Stromal cell of bone marrow (primary cell): ENCODE measurements at regions not wholly inside any gene's neighbourhood (a gene's known extent, or its start where the extent isn't known, plus 50 kb on each side); places are given as distances from the start of the nearest gene placed in this dataset.
A peak's percentile ranks its signal among the peaks of the same experiment; 100 is the strongest.

Source experiments
- DNase-seq: peaks from one replicate; pipeline ENCODE4 v3.0.0-alpha.2; 2012; ENCODE audit warnings: low read depth

DNA sequence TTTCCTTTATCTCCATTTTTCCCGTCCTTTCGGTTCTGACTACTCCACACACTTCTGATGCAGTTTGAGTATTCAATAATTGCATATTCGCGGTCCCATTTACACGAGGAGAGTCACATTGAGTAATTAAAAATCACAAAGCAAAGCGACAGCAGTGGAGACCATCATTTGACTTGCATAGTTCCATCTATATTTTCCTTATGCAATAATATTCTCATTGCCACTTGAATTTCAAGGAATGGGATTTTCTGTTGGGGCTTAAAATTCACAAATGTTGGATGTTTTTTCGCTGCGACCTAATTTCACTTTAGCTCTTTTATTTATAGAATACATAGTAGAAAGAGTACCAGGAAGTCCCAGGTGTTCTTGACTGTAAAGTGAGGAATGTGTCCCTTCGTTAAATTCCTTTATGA lies 186.8 kb downstream of the ZEB2 start:
- DNase-seq, result no peak

DNA sequence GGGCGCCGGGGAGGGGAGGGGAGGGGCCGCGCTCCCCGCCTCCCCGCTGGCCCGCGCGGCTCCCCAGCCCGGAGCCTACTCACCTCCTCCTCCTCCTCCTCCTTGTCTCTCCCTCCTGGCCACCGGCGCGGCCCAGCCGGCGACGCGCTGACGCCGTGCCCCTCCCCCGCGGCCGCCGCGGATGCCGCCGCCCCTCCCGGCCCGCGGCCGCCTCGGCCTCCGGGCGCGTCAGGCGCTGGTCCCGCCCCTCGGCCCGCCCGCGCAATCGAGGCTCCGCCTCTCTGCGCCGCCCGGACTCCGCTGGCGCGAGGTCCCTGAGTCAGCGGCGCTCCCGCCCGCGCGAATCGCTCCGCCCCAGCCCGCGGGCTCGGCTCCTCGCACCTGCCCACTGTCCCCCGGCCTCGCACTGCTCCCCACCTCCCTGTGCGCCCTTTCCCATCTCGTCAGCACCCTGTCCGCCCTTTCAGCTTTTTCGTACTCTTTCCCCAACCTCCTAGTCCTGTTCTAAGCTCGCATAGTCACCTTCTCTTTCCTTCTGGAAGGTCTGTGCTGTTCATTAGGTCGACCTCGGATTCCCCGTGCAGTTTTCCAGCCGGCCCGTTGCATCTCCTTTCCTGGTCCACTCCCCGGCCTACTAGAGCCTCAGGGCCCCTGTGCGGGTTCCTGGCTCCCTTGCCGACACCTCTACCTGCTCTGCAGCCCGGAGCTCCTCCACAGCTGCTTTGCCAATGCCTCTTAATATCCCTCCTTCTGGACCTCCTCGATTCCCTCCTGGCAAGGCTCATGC lies 187.4 kb downstream of the ZEB2 start:
- peak; percentile 77 for DNase-seq

DNA sequence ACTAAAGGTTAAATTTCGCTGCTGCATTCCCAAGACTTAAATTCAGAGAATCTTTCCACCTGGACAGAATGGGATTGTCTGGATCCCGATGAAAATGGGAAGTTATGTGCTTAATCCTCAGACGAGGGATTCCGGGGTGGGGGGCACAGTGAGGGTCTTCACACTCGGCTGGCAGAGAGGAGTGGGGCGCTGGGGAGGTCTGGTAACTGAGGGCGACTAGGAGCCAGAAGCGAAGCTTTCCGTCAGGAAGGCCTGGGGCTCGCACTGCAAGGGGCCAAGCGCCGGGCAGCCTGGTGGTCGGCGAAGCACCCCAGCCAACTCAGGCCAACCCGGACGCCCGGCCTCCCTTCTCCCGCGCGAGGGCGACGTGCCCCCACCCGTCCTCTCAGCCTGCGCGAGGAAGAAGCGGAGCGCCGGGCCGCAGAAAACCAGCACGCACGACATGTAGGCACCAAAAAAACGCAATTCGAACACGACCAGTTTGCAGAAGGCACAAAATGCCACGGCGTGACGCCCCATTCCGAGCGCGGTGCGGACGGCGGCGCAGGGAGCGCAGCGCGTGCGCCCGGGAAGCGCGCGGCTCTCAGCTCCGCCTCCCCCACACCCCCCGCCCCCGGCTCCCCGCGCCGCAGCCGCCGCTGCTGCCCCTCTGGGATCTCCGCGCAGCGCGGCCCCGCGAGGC lies 188.1 kb downstream of the ZEB2 start:
- DNase-seq, result peak; percentile 43

DNA sequence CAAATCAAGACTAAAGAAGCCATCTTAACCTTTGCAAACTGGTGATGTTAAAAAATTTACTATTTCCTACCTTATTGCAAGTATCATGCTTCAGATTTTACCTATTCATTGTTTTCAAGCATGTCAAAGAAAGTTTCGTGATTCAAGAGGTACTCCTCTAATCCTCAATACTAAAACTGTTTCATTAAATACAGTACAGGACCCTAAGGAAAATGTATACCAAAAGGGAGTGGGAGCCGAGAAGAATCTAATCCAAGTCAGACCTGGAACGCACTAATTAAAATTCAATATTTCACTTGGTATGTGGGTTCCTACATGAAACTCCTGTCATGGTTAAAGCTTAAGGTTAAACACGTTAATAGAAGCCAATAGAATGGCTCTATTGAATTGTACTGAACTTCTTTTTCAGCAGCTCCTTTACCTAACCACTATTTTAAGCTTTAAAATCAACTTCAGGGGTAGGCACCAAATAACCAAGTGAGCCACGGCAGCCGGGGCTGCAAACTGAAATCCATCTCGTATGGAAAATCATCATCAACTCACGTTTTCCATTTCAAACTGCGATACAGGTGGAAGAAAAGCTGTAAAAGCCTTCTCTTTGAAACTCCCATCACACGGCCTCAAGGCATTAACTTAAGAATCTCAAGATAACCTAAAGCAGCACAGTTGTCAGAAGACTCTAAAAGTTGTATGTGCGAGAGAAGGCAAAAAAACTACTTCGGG lies 188.8 kb downstream of the ZEB2 start:
- no peak for DNase-seq

DNA sequence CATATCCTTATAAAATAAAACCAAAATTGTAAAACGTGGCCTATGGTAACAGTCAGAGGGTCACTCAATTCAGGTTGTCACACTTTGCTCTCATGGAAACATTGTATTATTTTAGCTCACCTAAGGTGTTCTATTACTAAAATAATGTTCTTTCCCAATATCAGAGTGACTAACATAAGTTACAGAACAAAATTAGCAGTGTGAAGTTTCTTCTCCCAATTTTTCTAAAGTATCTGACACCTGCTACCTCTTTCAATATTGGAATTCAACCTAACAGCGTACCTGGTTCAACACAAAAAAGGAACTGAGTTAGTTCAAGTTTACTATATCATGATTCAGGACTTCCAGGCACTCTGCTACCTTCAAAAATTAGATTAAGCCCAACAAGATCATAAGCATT lies 190.4 kb downstream of the ZEB2 start:
- no peak for DNase-seq

DNA sequence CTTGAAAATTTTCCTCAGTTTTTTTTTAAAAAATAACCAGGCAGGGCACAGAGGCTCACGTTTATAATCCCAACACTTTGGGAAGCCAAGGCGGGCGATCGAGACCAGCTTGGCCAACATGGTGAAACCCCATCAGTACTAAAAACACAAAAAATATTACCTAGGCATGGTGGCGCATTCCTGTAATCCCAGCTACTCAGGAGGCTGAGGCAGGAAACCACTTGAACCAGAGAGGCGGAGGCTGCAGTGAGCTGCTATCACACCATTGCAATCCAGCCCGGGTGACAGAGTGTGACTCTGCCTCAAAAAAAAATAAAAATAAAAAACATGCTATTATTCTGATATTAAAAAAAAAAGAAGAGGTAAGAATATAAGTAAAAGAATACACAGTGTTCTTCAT lies 191.0 kb downstream of the ZEB2 start:
- no peak for DNase-seq

DNA sequence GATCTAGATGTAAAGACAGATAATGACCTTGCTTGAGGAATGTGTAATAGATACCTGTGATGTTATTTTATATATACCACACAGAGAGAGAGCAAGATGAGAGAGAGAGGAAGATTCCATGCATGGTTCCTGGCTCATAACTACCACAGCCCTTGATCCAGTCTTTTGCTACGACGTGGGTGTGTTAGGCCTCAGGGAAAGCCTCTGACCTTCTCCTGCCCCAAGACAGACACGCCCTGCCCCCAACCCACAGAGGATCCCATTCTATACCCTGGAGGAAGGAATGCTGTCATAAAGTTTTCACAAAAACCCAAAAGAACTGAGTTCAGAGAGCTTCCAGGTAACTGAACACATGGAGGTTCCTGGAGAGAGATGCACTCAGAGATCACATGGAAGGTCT lies 193.1 kb downstream of the ZEB2 start:
- DNase-seq, result no peak

DNA sequence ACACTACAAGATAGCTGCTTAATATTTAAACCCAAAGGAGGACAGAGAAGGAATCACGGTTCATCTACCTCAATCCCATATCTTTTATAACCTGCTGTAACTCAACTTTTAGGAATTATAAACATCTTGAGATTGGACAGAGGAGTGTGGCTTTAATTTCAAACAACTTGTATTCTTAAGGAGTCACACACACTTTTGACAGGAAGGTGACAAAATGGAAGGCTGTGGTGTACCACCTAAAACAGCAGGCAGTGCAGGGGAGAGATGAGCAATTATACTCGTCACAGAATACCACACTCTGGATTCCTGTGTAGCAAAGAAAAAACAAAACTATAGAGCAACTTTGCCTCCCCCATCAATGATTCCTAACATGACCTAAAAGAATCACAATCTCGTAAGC lies 194.8 kb downstream of the ZEB2 start:
- no peak for DNase-seq

DNA sequence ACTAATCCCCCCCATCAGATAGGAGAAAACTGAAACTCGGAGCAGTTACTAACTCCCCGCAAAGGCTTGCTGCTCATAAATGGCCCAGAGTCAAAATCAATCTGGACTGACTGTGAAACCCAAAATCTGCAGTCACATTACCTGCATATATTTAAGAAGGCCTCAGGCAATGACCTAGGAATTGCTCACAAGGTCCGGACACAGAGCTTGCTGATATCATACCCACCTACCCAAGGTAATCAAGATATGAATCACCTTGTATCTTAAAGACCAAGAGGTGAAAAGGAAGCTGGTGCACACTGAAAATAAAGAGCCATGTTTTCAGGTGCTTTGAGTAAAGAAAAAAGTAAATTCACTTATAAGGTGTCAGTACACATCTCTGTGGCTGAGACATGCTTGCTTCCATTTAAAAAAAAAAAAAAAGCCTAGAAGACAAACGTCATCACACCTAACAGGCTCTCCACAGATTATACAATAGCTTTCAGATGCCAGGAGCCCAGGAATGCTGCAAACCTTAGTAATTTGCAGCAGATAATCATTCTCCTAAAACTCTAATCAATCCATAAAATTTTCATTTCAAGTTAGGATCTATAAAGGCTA lies 195.4 kb downstream of the ZEB2 start:
- DNase-seq, result no peak

DNA sequence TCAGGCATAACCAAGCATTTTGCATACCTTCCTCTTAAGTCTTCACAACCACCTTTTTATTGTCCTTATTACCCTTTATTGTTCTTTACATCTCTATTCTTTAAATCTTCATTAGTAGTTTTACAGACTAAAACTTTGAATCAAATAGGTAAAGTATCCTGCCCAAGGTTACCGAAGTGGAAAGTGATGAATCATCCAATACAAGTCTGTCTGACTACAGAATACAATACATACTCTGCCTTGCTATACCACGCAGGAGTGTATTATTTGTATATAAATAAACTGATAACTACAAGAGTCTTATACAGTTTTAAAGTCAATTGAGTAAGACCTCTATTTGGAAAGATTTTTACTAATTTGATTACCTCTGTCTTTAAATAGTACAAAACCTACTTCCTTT lies 196.0 kb downstream of the ZEB2 start:
- DNase-seq, result no peak

DNA sequence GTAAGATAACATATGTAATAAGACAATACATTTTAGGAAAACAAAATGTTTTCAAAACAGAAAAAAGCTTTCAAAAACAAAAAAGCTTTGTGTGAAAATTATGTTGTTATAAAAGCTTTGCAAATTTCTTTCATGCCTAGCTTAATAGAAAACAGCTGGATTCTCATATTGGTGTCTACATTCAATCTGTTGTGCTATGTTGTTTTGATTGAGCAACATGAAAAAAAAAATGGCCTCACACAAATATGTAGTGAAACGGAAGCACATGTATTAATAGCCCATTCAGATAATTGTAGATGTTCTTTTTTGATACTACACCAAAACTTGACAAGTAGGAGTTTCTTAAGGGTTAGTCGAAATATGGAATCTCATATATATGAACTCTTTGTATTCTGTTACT lies 197.5 kb downstream of the ZEB2 start:
- DNase-seq, result no peak

DNA sequence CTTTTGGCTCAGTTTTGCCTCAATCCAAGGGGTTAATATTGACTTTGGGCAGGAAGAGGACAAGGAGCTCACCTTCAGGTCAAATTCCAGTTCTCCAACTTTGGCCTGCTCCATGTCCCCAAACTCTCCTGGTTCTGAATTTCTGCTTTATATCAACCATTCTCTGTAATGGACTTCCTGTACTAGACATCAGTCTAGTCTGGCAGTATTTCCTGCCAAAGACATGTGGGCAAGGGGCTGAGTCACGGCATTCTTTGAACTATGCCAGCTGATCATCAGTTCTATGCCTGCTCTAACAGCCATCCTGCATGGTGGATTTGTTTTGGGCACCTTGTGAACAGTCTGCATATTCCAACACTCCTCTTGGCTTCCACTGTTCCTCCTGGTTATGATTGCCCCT lies 199.4 kb downstream of the ZEB2 start:
- DNase-seq, result peak; percentile 41

DNA sequence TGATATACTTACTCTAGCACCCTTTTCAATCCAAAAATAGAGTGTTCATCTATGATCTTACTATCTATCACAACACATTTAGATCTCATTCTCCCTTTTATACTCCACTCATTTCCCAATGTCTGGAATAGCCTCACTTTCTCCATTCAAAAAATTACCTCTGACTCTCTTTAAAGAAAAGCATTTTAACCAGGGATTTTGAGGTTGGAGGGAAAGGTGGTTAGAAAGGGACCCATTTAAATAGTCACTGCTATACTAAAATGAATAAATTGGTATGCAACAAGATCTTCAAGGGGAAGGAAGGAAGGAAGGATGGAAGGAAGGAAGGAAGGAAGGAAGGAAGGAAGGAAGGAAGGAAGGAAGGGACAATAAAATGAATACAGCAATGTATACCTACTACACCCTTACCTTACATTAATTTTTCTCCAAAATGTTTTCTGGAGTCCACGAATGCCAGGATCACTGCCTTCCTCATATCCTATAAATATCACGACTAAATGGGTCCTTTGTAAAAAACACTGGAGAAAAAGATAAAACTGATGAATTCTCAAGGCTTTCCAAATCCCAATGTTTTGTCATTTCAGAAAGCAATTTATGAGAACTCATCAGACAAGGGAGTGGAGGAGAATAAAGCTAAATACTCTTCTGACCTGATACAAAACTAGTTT lies 202.7 kb downstream of the ZEB2 start:
- no peak for DNase-seq

DNA sequence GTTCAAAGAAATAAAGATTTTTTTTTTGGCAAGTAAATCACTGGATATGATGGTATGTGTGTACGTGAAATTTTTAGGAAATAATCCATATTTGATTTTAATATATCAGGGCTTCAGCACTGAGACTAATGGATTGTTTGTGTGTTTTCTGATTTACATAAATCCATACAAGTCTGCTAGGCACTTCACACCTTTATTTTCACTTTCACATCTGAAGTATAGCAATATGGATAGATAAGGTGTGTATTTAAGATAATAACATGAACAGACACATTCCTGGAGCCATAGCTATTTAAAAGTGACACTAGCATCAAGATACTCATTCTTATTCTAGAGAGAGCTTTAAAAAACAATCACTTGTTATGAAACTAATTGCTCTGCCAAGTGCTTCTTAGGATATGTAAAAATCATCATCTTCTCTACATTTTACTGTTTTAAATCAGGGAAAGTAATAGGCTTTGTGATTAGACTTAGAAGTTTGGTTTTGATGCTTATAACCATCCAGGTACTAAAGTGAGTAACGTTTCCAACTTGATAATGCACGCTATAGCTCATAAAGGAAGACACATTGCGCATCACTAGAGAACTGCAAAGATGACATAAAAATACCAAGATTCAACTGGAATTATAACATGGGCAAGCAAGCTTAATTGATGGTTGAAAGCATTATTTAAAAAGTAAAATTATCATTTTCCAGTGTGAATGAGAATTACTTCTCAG lies 208.9 kb downstream of the ZEB2 start:
- no peak for DNase-seq

DNA sequence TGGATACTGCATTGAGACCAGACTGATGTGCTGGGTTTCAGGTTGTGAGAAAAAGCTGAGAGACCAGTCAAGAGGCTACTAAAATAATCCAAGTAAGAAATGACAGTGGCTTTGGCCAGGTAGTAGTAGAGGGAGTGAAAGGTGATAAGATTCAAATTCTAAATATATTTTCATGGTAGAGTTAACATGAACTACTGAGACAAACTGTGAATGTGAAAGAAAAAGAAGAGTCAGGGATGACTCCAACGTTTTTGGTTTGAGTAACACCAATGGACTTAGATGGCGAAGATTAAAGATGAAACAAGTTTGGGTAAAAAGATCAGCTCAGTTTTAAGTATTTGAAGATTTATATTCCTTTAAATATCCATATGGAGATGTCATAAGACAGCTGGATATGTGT lies 209.4 kb downstream of the ZEB2 start:
- no peak for DNase-seq

DNA sequence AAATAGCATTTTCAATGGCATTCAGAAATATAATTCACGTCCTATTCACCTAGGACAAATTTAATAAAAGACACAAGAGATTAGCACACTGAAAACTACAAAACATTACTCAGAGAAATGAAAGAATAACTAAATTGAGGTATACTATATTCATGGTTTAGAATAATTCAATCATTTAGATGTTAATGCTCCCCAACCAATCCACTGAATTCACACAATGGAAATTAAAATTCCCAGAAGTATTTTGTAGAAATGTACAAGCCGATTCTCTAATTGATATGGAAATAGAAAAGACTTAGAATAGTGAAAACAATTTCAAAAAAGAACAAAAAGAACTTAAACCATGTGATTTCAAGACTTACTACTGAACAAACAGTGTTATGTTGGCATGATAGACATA lies 212.2 kb downstream of the ZEB2 start:
- no peak for DNase-seq

DNA sequence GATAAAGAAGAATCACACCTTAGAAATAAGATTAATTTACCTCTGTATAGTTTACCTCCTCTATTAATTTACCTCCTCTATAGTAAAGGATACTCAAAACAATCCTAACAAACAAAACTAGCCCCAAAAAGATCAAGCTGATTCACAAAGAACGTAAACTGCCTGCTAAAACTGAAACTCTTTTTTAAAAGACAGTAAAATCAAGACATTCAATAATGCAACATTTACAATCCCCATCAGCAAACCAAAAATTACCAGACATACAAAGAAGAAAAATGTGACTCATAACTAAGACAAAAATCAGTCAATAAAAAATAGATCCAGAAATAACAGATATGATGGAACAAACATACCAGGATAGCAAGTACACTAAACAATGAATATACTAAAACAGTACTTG lies 215.7 kb downstream of the ZEB2 start:
- no peak for DNase-seq

DNA sequence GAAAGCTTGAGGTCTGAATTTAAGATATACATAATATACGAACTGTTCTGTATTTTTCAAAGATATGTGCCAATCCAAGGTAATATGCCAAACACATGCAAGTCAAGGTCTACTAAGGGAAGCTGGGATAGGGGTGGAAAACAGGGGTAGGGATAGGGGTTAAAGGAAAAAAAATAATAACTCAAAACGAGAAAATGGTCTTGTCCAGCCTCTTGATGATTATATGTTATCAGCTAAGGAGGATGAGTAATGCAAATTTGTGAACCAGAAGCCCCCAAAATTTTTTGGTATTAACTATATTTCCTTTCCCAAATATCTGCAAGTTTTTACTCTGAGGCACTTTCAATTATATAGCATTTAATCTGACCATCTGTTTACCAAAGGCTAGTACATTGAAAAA lies 219.3 kb downstream of the ZEB2 start:
- no peak for DNase-seq

DNA sequence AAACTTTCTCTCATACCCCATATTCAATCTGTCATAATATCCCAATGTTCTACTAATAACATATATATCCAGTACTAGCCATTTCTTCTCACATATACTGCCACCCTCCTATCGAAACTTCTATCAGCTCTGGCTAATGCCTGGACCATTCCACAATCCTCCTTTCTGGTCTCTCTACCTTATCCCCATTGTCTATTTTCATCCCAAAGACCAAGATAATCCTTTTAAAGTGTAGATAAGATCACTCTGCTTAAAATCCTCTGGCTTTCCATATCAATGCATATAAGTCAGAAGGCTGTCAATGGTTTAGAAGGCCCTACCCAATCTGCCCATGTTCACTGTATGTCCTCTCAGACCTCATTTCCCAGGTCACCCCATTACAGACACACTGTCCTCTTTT lies 229.6 kb downstream of the ZEB2 start:
- DNase-seq, result no peak

DNA sequence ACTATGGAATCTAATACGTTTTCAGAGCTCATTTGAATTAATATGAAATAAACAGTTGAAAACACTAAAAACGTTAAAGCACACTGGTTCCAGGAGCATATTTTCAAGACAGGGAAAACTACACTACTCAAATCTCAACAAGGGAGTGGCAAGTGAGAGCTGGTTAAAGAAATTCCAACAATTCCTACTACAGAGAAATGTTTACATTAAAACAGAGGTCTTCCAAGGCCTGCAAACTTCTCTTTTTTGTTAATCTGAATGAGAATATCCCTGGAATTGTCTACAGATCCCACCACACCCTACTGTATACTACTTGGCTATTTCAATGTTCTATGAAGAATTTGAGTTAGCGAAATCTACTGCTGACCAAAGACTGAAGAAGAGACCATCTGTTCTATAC lies 231.5 kb downstream of the ZEB2 start:
- DNase-seq, result no peak

DNA sequence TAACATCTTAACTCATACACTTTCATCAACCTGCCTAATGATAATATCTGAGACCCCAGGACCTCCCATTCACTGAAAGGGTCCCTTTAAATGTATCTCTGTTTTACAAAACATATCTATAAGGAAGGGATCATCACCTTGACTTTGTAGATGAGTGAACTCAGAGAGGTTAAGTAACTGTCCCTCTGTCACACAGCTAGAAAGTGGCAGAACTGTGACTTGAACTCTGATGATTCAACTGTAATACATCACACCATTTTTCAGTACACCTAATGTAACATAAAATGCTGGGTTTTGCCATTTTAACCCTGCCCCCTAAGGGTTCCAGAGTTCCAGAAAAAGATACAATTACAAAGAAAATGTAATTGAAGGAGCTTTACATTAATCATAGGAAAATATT lies 234.6 kb downstream of the ZEB2 start:
- DNase-seq, result no peak

DNA sequence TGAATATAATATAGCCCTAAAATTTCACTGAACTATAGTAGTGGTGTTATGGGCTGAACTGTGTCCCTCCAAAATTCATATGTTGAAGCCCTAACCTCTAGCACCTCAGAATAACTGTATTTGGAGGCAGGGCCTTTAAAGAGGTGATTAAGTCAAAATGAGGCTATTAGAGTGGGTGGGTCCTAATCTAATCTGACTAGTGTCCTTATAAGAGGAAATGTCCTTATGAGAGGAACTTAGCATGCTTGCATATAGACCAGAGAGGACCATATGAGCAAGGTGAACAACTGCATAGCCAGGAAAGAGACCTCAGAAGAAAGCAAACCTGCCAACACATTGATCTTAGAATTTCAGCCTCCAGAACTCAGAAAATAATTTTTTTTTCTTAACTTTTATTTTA lies 238.4 kb downstream of the ZEB2 start:
- no peak for DNase-seq
